NCI-H748 treated with DMSO at 0.1 percent for 48 hours (cell line): ENCODE measurements at regions not wholly inside any gene's neighbourhood (a gene's known extent, or its start where the extent isn't known, plus 50 kb on each side); places are given as distances from the start of the nearest gene placed in this dataset.

ENCODE experiments used
- DNase-seq: peaks from one replicate; lab custom pipeline; 2025; lab: John Stamatoyannopoulos, UW

GRCh38 chrX:139290310-139290709 lies 240.2 kb upstream of the F9 start:
- no peak for DNase-seq

GRCh38 chrX:139287155-139287924 lies 243.2 kb upstream of the F9 start:
- no peak for DNase-seq

GRCh38 chrX:139286342-139286741 lies 244.2 kb upstream of the F9 start:
- DNase-seq = no peak

GRCh38 chrX:139267851-139268250 lies 262.7 kb upstream of the F9 start:
- no peak for DNase-seq

- DNase-seq = no peak
These were observed 284.2 kb upstream of the F9 start for GRCh38 chrX:139246295-139246694.

- DNase-seq = no peak
These were observed 293.4 kb upstream of the F9 start for GRCh38 chrX:139237141-139237540.

GRCh38 chrX:139234898-139235297 lies 295.6 kb upstream of the F9 start:
- no peak for DNase-seq

- DNase-seq = no peak
These were observed 305.4 kb upstream of the F9 start for GRCh38 chrX:139224953-139225665.

GRCh38 chrX:139222511-139223200 lies 307.9 kb upstream of the F9 start:
- no peak for DNase-seq

GRCh38 chrX:139213241-139213709 lies 317.3 kb upstream of the F9 start:
- no peak for DNase-seq

- DNase-seq = no peak
These were observed 318.9 kb upstream of the F9 start for GRCh38 chrX:139211568-139212182.

- DNase-seq = no peak
These were observed 321.2 kb upstream of the F9 start for GRCh38 chrX:139209342-139209741.

- DNase-seq = no peak
These were observed 322.9 kb upstream of the F9 start for GRCh38 chrX:139207655-139208054.

GRCh38 chrX:139206914-139207313 lies 323.6 kb upstream of the F9 start:
- DNase-seq = no peak

- DNase-seq = peak; percentile 33
These were observed 325.5 kb upstream of the F9 start for GRCh38 chrX:139204898-139205667.

GRCh38 chrX:139204571-139204897 lies 326.0 kb upstream of the F9 start:
- DNase-seq = no peak

GRCh38 chrX:139203651-139204570 lies 326.6 kb upstream of the F9 start:
- DNase-seq = no peak

GRCh38 chrX:139202742-139203420 lies 327.7 kb upstream of the F9 start:
- no peak for DNase-seq

GRCh38 chrX:139201924-139202323 lies 328.6 kb upstream of the F9 start:
- no peak for DNase-seq

- DNase-seq = peak; percentile 44
These were observed 329.7 kb upstream of the F9 start for GRCh38 chrX:139200793-139201192.
